Fibroblast of upper back skin (primary cell): ENCODE measurements at regions not wholly inside any gene's neighbourhood (a gene's known extent, or its start where the extent isn't known, plus 50 kb on each side); places are given as distances from the start of the nearest gene placed in this dataset.
A peak's percentile ranks its signal among the peaks of the same experiment; 100 is the strongest.
"Not testable (repeated sequence)": the region's sequence is repeated elsewhere in the genome, so short reads cannot be mapped to it uniquely, and the experiment has no call there.

Experiments
- DNase-seq: peaks from one replicate; pipeline ENCODE4 v3.0.0-alpha.2; 2013

DNA sequence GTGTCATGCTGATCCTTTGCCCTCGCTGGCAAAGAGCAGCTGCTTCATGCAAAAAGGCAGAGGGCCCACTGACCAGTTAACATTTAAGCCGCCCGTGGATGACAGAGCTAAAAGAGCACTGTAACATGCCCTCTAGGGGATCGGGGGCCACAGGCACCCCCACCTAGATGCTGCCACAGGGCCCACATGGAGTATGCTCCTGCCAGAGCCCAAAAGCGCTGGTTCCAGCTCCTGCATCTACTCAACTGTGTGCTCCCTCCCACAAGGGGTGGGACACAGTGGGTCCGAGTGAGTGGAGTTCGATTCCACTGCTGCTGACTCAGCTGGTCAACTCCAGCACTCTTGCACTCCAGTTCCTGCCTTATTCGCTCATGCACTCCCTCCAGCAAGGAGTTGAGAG lies 199.8 kb upstream of the CNTNAP2 start:
- no peak for DNase-seq

DNA sequence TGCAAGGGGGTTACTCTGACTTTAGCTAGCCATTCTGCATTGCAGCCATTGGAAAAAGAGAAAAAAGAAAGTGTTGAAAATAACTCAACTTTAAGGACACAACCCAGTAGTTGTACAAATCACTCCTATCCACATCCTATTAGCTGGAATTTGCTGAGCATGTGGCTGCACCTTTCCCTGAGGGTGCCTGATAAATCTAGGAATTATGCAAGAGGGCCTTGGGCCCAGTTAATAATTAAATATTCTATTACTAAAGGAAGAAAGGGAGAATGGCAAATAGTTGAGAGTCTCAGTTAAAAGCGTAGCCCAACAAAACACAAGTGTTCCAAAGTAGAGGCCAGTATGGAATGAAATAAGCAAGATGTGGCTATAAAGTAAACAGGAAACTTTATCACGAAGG lies 200.9 kb upstream of the CNTNAP2 start:
- DNase-seq = no peak

DNA sequence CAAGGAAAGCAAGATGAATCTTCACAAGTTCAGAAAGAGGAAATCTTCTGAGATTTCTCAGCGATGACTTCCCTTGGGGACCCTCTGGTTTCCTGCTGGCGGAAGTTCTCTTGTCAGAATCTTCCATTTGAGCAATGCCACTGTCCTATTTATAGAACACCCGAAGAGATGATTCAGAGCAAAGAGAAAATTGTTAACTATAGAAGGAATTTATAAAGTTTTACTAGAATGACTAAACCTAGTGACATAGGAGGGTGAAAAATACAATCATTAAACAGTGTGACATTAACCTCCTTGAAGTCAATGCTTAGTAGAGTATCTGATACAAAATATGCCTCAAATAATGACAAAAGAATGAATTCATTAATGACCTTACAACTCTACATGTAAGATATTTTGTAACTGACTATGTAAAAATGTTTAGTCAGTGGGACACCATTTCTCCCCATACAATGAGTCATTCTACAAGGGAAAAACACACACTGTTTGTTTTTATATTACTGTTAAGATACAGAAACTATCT lies 206.5 kb upstream of the CNTNAP2 start:
- DNase-seq = peak; percentile 48

DNA sequence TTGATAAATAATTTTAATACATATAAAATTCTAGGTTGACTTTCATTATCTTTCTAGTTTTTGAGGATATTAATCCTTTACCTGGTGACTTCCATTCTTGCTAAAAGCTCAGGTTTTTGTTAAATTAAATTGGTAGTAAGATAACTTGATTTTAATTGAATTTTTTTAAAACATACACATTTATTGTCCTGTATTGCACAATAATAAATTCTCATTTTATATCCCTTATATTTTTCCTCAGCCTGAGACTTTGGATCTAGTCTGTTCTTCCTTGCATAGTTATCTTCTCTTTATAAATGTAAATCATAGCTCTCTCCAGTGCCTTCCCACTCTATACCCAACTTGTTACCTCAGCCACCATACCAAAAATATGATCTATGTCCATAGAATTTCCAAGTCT lies 212.9 kb upstream of the CNTNAP2 start:
- DNase-seq = no peak

DNA sequence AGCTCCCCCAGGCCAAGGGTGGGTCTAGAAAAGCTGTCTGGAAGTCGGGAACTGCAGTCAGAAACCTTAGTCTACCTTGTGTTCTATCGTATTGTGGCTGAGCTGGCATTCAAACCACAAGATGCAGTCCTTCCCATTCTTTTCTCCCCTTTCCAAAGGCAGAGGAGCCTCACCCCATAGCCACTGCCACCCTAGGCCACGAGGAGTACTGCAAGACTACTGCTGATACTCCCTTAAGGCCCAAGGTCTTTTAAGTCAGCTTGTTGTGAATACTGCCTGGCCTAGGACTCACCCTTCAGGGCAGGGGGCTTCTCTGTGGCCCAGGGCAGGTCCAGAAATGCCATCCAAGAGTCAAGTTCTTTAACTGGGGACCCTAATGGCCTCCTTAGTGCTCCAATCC lies 214.5 kb upstream of the CNTNAP2 start:
- no peak for DNase-seq

DNA sequence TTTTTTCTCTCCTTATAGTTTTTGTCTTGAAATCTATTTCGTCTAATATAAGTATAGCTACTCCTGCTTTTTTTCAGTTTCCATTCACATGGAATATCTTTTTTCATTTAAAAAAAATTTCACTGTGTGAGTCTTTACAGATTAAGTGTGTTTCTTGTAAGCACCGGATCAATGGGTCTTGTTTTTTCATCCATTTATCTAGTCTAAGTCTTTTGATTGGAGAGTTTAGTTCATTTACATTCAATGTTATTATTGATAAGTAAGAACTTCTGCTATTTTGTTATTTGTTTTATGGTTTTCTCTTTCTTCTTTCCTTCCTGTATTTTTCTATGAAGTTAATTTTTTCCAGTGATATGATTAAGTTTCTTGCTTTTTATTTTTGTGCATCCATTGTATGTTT lies 216.7 kb upstream of the CNTNAP2 start:
- no peak for DNase-seq

DNA sequence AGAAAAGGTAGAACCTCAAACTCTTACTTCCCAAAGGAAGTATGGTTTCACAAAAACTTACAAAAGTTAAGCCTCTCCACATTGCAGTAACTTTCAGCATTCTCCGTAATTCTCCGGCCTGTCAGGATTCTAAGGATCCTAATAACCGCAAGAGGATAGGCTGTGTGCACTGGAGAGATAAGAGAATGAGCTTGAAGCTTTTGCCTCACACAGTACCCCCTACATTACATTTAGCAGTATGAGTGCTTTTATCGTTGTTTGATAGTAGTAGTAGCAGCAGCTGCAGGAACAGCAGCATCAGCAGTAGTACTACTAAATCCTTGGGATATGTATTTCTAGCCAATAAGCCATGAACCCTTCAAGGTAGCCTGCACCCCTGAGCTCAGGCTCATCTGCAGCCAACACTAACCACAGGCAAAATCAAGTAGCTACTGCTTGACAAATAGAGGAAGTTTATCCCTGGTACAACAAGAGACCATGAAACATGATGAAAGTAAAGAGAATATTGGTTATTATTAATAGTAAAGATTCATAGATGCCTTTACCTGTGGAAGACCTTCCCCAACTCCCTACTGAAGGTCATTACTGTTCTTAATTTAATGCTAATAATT lies 222.6 kb upstream of the CNTNAP2 start:
- DNase-seq = no peak

DNA sequence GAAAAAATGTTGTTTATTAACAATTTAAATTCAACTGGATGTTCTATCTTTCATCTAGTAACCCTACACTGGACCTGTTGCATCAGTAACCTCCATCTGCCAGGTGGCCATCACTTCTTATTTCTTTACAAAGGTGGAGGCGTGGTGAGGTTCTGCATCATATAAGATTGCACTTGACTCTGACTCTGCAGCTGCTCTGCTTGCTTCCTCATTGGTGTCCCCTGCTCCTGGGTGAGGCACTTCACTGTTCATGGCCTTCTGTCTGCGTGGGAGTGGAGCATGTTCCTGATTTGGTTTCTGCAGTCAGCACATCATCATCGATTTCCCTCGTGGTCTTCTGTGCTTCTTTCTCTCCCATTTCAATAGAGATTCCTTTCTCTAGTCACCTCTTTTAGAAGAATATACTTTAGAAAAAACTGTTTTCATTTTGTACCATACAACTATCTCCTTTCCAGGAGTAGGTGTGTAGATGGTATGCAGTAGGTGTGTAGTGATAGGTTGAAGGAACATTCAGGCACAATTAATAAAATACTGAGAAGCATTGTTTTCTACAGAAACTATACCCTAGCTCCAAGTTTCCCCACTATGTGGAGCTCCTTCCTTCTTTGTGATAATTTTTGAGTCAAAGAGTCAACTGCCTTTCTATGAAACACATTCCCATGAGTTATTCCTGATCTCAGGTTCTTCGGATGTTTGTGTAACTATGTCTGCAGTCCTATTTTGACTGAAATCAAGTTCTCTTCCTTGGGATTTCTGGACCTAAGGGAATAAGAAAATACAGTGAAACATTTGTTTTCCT lies 231.7 kb upstream of the CNTNAP2 start:
- no peak for DNase-seq

DNA sequence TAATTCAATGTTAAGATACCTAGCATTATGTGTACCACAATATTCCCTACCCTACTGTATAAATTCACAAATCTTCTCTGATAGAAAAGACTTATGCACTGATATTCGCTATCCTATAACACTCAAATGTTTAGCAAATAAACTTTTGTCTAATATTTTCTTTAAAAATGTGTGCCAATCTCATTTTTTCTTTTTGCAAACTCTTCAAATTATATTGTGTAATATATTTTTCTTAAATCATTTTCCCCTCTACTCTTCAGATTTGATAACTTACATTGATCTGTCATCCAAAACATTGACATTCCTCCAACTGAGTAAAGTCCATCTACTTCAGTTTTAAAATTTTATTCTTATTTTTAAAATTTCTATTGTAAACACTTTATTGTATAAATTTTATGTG lies 240.2 kb upstream of the CNTNAP2 start:
- no peak for DNase-seq

DNA sequence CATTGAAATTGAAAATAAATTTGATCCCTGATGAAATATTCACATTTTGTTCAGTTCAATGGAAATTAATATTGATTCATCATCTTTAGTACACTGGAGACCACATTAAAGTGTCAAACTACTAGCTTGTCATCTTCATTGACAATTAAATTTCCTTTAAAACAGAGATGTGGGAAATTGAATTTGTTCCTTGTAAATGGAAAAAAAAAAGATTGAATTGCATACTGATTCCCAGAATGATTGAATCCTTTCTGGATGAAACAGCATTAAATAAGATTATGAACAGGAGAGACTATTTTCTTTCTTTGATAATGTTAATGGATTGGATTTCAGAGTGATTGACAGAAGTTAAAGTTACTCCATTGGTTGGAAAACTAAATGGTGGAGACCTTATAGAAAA lies 241.3 kb upstream of the CNTNAP2 start:
- no peak for DNase-seq

DNA sequence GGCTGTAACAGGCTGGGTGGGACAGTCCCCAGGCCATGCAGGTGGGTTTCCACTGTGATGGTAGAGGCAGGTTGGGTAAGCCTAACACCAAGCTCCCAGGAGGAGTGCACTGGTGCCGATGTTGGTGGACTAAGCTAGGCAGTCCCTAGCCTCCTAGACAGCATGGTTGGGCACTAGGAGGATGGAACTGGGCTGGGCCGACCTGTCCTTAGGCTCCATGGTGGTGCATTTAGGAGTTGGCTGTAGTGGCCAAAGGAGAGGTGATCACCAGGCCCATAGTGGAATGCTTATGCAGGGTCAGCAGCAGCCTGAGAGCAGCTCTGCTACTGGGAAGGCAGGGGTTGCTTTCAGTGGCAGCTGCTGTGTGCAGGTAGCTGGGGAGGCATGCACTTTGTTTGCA lies 247.7 kb upstream of the CNTNAP2 start:
- DNase-seq = no peak

DNA sequence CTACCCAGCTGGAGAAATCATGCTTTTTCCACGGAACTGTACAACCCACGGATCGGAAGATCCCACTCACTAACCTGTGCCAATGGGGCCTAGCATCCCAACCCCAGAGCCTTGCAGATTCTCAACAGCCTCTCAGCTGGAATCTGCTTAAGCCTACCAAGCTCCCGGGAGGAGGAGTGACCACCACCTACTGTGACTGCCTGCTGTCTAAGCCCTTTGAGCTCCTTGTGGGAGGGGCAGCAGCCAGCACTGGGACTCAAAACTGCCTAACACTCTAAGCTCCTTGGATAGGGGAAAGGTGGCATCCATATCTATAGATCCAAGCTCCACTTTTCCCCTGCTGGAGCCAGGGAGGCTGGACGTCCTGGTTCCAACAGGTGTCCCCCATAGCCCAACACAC lies 254.4 kb upstream of the CNTNAP2 start:
- DNase-seq = no peak

DNA sequence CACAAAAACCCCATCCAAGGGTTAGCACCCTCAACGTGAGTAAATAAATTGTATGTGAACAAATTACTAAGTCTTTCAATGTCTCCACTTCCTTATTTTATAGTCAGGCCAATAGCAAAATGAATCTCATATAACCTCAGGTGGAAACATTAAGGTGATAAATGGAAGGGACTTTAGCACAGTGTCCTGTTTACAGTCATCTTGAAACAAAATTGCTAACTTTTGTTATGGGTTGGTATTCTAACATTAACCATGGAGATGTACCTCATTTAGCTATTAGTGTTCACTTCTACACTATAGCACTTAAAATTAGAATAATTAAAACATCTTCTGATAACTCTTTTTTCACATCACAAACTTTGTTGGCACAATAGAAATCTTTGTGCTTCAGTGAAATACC lies 255.8 kb upstream of the CNTNAP2 start:
- no peak for DNase-seq

DNA sequence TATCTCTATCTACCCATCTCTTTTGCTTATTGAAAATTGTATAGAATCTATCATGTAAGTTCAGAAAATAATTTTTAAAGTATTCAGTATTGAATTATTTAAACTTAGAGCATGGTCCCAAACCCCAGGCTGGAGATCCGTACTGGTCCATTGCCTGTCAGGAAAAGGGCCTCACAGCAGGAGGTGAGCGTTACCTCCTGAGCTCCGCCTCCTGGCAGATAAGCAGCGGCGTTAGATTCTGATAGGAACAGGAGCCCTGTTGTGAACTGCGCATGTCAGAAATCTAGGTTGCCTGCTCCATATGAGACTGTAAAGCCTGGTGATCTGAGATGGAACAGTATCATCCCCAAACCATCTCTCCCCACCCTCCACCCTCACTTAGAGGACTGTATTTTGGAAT lies 266.0 kb upstream of the CNTNAP2 start:
- no peak for DNase-seq

DNA sequence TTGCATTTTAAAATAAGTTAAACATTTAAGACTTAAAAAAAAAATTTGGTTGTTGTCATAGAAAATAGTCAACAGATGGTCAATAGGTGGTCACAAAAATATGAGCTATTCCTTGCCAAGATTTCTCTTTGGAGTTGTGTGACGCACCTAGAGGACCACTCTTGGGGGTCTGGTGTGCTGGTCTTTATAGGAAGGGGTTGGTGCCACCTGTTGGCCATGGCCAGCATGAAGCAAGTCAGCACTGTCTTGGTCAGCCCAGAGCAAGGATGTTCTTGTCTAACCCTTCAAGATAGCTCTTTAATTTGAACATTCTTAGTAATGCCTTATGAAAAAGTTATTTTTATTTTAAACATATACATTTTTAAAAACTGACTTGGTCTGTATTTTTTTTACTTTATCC lies 267.9 kb upstream of the CNTNAP2 start:
- no peak for DNase-seq

DNA sequence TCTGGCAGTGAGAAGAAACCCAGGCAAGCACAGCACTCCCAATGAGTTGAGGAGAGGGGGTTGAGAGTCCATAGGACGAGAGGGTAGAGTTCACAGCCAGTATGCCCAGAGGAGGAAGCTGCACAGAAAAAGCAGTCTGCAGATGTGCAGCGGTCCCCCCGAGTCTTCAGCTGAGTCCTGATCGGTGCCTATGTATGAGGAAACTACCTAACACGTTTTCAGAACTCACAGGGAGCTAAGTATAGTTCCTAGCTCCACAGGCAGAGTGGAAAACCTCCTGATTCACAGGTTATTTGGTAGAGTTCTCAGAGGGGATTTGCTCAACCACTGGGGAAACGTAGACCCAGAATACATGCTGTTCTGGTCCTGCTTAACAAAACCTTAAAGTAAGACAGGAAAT lies 271.3 kb upstream of the CNTNAP2 start:
- DNase-seq = no peak

DNA sequence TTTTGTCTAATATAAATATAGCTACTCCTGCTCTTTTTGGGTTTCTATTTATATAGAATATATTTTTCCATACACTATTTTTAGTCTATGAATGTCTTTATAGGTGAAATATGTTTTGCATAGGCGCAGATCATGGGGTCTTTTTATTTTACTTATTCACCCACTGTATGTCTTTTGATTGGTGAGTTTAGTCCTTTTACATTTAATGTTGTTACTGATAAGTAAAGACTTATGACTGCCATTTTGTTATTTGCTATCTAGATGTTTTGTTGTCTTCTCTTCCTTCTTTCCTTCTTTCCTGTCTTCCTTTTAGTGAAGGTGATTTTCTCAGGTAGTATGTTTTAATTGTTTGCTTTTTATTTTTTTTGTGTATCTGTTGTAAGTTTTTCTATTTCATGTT lies 276.8 kb upstream of the CNTNAP2 start:
- no peak for DNase-seq

DNA sequence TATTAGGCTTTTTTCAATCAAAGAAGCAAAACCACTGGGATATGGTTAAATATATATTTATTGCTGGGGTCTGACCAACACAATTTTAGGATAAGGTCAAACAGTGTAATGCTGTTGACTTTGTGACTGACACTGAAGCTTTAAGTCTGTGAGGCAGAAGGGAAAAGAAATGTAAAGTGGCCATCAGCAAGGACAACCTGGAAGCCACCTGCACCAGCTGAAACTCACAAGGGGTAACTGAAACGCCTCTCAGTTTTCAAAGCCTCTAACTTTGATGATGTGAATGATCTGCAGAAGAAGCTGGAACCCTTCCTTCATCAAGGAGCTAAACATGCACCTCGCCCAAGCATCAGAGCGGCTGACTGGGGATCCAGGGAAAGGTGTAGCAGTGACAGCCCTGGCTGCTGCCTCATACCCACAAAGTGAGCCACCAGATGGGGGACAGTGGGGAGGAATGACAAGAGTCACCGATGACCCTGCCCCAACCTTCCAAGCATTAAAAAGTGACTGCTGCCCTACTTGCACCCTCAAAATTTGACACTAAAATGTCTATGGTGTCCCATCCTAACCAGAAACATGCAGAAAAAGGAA lies 284.9 kb upstream of the CNTNAP2 start:
- DNase-seq = no peak

DNA sequence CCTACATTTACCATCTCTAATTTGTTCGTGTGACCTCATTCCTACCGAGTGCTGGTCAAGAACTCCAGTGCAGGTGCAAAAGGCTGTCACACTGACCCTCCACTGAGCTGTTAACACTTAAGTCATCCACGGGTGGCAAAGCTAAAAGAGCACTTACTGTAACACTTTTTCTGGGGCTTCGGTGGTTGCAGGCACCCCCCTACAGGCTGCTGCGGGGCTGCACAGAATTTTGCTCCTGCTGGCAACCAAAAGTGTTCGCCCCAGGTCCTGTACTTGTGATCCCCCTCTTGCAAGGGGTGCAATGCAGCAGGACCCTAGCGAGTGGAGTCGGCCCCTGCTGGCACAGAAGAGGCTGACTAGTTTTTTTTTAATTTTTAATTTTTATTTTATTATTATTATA lies 298.9 kb upstream of the CNTNAP2 start:
- no peak for DNase-seq

DNA sequence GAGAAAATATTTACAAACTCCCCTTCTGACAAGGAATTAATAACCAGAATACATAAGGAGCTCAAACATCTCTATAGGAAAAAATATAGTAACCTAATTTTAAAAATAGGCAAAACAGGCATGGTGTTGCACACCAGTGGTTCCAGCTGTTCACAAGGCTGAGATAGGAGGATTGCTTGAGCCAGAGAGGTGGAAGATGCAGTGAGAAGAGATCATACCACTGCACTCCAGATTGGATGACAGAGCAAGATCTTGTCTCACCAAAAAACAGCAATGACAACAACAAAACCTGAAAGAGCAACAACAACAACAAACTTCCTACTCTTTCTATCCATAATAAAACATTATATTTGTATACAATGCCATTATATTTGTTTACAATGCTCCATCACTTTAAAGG lies 304.4 kb upstream of the CNTNAP2 start:
- no peak for DNase-seq

DNA sequence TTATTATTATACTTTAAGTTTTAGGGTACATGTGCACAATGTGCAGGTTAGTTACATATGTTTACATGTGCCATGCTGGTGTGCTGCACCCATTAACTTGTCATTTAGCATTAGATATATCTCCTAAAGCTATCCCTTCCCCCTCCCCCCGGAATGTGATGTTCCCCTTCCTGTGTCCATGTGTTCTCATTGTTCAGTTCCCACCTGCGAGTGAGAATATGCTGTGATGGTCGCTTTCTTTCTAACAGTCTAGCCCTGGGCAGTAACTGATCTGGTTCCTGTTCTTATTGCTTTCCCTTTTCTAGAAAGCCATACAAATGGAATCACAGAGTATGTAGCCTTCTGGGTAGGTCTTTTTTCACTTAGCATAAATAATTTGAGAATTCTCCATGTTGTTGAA lies 311.1 kb upstream of the CNTNAP2 start:
- not testable (repeated sequence) for DNase-seq

DNA sequence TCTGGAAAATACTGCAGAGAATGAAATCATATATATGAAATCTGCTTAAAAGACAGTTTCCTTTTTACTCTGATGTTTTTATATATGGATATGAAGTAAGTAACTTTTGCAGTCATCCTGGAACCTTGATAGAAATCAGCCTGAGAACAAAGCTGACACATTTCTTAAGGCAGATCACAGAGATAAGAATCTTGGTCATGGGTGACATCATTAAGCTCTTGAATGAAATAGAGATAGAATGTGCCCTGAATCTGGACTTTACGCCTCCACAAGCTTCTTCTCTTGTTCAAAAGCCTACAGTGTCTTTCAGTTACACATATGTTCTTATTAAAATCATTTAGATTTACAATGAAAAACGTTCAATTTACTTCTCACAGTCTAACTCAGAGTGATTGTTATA lies 319.1 kb upstream of the CNTNAP2 start:
- no peak for DNase-seq

DNA sequence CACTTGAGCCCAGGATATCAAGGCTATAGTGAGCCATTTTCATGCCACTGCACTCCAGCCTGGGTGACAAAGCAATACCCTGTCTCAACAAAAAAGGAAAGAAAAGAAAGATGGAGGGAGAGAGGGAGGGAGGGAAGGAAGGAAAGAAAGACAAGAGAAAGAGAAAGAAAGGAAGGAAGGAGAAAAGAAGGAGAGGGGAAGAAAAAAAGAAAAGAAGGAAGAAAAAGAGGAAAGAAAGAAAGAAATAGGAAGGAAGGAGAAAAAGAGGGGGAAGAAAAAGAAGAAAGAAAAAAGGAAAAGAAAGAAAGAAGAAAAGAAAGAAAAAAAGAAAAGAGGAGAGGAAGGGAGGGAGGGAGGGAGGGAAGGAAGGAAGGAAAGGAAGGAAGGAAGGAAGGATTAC lies 321.5 kb upstream of the CNTNAP2 start:
- DNase-seq = no peak
